Tibial nerve (tissue), 3 donors: ENCODE measurements at regions not wholly inside any gene's neighbourhood (a gene's known extent, or its start where the extent isn't known, plus 50 kb on each side); places are given as distances from the start of the nearest gene placed in this dataset.

ENCODE experiments used
- CTCF ChIP-seq, 5 experiments: fragments of 200-600 bp in 3 of 5; fragments of 450-650 bp in 2 of 5; sonication (generic) in 3 of 5; IDR thresholded peaks; one replicate each; pipeline ENCODE4 v1.5.1; 2016 to 2019; ENCODE audit warnings: antibody characterized with exemption in 5 of 5, mild to moderate bottlenecking in 3 of 5, moderate library complexity in 2 of 5
- POLR2A ChIP-seq, 2 donors: fragments of 450-650 bp; IDR thresholded peaks; one replicate each; pipeline ENCODE4 v1.6.1; 2017; ENCODE audit warnings: antibody characterized with exemption in 2 of 2, mild to moderate bottlenecking in 2 of 2, moderate library complexity in 2 of 2

GRCh38 chr11:23932485-23932898 is 564.4 kb upstream of the LUZP2 start:
- TF ChIP-seq POLR2A (IDR thresholded peaks at IDR 0.05) (no peak), CTCF (IDR thresholded peaks at IDR 0.05) (no peak)
